ENCODE measurements at regions not wholly inside any gene's neighbourhood (a gene's known extent, or its start where the extent isn't known, plus 50 kb on each side); places are given as distances from the start of the nearest gene placed in this dataset.

GRCh38 chr4:45030059-45030458, 303.7 kb upstream of the GNPDA2 start:
- no peak for TF ChIP-seq CTCF (IDR thresholded peaks at IDR 0.05; ENCODE audit: insufficient read depth, low read depth, low read length, missing control alignments)
- no peak overlapping the region for H3K4me3 ChIP-seq (ENCODE audit: low read depth, low read length)
- DNase-seq (ENCODE audit: low read depth), result no peak

- TF ChIP-seq CTCF (IDR thresholded peaks at IDR 0.05; ENCODE audit: insufficient read depth, low read depth, low read length, missing control alignments), result no peak
- no peak for DNase-seq (ENCODE audit: low read depth)
- no peak overlapping the region for H3K4me3 ChIP-seq (ENCODE audit: low read depth, low read length)
These were observed 281.2 kb upstream of the GNPDA2 start for GRCh38 chr4:45007508-45007907.

- no peak overlapping the region for H3K4me3 ChIP-seq (ENCODE audit: low read depth, low read length)
- no peak for DNase-seq (ENCODE audit: low read depth)
- no peak for TF ChIP-seq CTCF (IDR thresholded peaks at IDR 0.05; ENCODE audit: insufficient read depth, low read depth, low read length, missing control alignments)
These were observed 279.7 kb upstream of the GNPDA2 start for GRCh38 chr4:45006078-45006477.

GRCh38 chr4:45004847-45005565, 278.6 kb upstream of the GNPDA2 start:
- no peak for TF ChIP-seq CTCF (IDR thresholded peaks at IDR 0.05; ENCODE audit: insufficient read depth, low read depth, low read length, missing control alignments)
- peak; percentile 9 for DNase-seq (ENCODE audit: low read depth)
- H3K4me3 ChIP-seq (ENCODE audit: low read depth, low read length), result no peak overlapping the region

GRCh38 chr4:45004326-45004725, 278.0 kb upstream of the GNPDA2 start:
- H3K4me3 ChIP-seq (ENCODE audit: low read depth, low read length), result no peak overlapping the region
- no peak for TF ChIP-seq CTCF (IDR thresholded peaks at IDR 0.05; ENCODE audit: insufficient read depth, low read depth, low read length, missing control alignments)
- DNase-seq (ENCODE audit: low read depth), result no peak

- TF ChIP-seq CTCF (IDR thresholded peaks at IDR 0.05; ENCODE audit: insufficient read depth, low read depth, low read length, missing control alignments), result no peak
These were observed 270.0 kb upstream of the GNPDA2 start for GRCh38 chr4:44996276-44996845.

GRCh38 chr4:44988011-44988410, 261.7 kb upstream of the GNPDA2 start:
- no peak overlapping the region for H3K4me3 ChIP-seq (ENCODE audit: low read depth, low read length)
- no peak for TF ChIP-seq CTCF (IDR thresholded peaks at IDR 0.05; ENCODE audit: insufficient read depth, low read depth, low read length, missing control alignments)
- no peak for DNase-seq (ENCODE audit: low read depth)

More at GRCh38 chr4:44996276-44996845, 270.0 kb upstream of the GNPDA2 start:
- H3K4me3 ChIP-seq (ENCODE audit: low read depth, low read length), result no peak overlapping the region
- DNase-seq (ENCODE audit: low read depth), result no peak

All from GM12865 (cell line).